LoVo (cell line): ENCODE measurements at regions not wholly inside any gene's neighbourhood (a gene's known extent, or its start where the extent isn't known, plus 50 kb on each side); places are given as distances from the start of the nearest gene placed in this dataset.

Experiments used
- DNase-seq: peaks from one replicate; pipeline ENCODE4 v3.0.0-alpha.2; 2016; ENCODE audit warnings: low spot score

DNA sequence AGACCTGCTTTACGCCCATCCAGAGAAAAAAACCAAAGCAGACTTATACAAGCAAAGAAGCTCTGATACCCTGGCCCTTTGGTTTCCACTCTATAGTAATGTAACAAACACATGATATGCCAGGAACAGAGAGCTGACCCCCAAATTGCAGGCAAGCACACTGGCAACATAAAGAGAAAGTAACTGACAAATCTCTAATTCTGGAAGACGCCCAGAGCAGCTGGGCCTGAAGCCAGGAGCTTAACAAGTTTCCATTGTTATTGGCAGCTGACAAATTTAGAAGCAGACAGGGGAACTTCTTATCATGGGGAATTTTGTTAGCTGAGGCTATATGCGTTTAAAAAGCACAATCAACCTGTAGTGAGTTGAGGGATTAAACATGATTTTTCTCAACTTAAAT is 158.0 kb downstream of the DLEU7 start:
- no peak for DNase-seq

DNA sequence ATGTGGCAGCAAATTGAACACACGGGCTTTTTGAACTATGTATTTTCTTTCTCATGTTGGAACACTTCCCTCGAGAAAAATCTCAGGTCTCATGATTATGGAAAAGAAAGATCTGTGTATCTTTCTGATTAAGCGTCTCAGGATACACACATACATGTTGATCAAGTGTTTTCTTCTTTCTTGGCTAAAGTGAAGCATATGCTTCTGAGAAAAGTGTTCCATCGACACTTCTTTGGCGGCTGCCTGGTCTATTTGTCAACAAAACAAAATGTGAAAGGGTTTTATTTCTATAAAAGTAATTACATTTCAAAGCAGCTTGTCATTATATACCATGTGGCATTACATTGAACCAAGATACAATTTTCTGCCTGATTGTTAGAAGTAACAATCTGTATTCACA is 157.5 kb downstream of the DLEU7 start:
- no peak for DNase-seq

DNA sequence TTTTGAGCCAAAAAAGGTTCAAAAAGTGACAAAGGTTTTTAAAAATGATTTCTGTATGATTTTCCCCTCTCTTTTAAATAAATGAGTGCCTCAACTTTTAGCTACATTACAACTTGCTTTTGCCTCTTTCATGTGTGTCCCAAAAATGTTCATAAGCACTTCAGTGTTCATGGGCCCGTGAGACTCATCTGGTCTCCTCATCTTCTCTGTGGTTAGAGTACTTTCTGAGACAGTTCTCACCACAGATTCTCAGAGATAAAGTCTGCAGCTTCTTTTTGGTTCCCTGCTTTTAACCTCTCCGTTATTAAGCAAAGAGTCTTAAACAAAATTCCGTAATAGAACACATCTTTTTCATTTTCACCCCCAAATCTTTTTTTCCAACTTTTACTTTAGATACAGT is 156.9 kb downstream of the DLEU7 start:
- no peak for DNase-seq

DNA sequence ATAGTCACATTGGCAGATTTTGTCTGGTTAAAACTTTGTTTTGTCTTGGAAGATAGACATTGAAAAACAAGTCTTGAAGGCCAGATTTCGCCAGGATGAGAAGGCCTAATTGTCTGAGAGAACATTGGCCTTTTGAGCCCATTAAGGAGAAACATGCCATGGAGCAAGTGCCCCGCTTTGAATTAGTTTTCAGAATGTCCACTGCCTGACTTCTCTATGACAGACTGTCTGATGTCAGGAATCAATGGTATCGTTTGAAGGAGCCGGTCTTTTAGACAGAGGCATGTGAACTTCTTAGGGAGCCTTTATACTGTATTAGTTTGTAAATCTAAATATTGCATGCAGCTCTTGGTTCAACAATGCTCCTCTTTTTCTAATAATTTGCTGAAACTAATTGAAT is 155.9 kb downstream of the DLEU7 start:
- DNase-seq = no peak

DNA sequence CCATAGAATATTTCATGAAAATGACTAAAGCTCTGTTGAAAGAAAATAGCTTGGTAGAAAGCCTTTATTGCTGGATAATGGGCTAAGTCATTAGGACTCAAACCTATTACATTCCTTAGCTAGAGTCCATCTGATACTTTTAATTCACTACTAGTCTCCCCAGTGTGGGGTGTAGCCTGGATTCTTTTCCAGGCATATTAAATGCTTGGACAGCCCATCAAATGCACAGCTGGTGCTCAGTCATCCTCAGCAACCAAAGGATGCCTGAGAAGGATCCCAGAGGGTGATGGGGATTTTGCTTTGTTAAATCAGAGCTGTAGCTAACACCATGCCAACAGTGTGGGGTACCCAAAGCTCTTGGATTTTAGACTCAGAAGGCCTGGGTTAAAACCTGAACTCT is 153.5 kb downstream of the DLEU7 start:
- DNase-seq = no peak

DNA sequence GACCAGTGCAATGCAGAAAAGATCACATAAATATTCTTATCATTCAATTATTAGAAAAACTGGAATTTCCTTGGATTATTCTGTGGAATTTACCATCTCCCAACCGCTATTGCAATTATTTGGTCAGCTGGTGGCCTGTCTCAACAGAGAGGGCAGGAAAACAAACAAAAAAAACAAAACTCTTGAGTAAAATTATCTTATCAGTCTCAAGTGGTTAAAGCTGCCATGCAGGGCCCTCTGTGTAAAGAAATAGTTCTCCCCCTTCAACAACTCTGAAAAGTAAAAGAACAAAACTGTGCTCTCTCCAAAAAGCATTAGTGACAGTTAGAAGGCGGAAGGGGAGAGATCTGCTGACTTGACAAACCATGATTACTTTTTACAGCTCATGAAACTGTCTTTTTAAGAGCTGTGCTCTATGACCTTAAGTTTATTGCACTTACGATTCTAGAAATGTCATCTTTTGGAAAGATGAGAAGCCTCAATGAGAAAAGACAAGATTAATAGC is 152.3 kb downstream of the DLEU7 start:
- no peak for DNase-seq

DNA sequence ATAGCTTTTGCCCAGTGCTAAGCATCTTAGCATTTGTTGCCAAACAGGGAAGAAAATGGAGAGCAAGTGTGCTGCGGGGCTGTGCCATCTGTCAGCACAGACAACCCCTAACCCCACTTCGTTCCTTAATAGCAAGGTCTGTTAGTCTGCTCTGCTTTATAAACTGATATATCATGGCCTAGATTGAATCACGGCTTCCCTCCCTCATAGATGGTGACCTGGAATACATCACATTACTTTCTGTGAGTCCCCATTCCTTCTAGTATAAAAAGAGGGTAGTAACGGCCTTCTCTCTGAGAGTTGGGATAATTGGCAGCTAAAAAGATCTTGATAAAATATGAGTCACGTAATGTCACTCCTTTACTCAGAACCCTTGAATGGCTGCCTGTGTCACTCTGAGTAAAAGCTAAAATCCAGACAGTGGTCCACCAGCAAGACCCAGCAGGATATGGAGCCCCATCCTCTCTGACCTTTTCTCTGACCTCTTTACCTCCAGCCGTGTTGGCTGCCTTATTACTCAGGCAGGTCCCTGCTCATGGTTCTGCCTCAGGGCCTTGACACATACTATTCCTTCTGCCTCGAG is 151.7 kb downstream of the DLEU7 start:
- DNase-seq = no peak

DNA sequence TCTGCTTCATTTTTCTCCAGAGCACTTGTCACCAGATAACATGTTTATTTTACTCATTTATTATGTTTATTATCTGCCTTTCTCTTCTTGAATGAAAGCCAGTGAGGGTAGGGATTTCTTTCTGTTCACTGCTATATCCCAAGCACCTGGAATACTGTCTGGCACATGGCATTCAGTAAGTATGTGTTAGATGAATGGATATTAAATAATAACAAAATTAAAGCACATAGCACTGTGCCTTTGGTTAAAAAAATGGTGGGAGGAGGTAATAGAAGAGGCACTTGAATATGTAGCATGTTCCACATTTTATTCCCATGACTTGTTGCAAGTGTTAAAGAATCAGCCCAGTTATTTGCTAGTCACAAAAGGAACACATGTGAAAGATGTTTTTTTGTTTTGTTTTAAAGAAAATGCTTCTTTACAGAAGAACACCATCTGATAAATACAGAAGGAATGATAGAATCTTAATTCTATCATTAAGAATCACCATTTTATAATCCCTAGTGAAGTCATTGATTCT is 151.0 kb downstream of the DLEU7 start:
- no peak for DNase-seq

DNA sequence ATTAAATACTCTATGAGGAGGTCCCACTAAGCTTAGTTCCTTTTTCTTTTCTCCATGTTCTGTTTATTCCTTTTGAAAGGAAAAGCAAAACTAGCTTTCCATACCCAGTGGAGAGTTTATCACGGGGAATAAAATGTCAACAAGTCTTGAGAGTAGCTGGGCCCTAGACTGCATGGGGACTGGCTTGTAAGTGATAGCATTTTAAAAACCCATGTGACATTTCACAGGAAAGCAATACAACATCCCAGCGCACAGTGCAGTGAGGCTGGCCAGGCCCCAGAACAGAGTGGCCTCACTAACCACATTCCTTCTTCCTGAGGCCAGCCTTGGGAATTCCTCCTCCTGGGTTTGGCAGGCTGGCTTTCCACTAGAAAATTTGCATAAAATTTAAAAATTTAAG is 149.8 kb downstream of the DLEU7 start:
- DNase-seq = no peak

DNA sequence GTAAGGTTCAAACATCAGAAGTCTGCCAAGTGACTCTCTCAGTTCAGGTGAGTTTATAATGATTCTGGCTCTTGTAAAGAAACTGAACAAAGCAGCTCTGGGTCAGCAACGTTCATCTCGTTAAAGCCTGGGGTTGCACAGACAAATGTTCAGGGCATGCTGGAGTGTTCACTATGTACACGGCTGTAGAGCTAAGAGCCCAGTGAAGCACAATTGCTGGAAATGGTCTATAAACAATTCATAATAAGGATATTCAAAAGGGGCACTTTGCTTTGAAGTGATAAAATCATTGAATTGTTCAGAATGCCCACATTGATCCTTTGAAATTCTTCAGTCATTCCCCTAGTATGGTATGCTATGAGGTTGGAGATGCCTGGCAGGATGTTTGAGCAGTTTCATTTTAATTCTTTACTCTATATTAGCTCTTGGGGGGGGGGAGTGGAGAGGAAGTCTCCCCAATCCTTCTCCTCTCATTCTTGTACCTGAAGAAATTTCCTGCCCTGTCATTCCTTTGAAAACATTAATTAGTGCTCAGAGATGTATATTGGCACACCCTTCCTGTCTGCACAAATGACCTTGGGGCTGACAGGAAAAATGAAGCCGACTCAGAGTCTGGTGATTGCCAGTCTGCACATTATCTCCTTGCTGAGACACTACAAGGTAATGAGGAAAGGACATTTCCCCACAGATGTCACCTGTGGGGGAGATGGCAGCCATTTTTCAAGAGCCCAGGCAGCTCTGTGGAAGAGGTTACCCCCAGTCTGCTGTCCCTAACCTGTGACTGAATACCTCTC is 145.5 kb downstream of the DLEU7 start:
- no peak for DNase-seq

DNA sequence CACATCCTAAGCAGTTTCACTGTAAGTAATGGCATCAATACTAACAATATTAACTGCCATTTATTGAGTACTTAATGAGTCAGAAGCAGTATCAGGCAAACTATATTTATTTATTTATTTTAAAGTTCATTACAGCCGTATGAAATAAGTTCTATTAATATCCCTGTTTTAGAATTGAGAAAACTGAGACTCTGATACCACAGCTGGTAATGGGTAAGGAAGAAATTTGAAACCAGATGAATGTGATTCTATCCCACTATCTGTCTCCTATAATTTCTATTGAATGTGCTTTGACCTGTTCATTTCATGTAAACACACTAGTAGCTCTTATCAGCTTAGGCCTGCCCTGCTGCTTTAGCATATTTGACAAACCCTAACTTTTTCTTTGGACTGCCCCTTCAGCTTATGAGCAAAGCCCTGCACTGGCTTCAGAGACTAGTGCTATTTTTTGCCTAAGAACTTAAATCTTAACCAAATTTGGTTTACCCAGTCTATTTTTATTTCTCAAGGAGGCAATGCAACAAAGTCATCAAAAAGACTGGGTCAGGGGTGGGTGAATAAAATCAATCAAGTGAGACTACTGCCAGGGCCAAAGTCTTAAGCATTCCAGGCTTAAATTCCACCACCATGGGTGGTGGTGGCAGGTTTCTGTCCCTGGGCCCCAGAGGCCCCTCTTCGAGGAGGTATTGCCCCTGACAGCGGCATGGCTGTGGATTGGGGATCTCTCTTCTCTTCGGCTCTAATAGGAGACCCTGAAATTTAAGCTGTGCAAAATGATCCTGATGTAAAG is 143.4 kb downstream of the DLEU7 start:
- no peak for DNase-seq

DNA sequence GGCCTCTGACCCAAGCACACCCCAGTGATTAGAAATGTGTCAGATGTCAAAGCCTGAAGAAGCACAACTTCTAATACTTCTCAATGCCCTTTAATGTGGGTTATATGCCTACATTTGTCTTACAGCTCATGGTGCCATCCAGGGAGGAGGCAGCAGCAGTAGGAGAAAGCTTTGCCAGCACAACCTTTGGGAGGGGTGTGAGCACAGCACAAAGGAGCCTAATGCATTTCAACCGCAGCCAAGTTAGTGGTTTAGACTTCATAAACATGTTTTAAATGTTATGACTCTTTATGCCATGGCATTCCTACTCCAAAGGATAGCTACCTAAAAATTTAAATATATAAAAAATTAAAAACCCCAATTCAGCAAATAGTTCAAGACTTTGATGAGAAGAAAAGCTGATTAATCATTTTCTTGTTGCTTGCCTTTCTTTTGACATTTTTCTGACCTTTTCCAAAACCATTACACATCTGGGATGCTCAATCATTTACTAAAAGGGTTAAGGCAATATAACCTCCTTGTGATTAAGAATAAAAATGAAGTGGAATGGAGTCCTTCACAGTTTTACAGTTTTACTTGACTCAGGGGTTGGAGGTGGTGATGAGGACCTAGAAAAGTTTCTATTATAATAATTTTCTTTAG is 142.7 kb downstream of the DLEU7 start:
- DNase-seq = no peak

DNA sequence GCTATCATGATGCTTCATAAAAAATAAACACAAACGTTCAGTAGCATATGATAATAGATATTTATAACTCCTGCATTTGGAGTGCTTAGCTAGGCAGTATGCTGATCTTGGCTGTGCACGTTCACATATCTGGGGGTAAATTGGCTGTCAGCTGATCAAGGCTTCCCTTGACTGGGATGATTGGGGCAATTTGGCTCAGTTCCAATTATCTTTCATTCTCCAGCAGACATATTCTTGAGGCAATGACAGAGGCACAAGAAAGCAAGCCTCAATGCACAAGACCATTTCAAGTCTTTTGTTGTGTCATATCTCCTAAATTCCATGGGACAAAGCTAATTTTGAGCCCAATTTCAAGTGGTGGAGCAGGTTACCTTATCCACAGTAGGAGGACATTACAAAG is 142.0 kb downstream of the DLEU7 start:
- DNase-seq = no peak

DNA sequence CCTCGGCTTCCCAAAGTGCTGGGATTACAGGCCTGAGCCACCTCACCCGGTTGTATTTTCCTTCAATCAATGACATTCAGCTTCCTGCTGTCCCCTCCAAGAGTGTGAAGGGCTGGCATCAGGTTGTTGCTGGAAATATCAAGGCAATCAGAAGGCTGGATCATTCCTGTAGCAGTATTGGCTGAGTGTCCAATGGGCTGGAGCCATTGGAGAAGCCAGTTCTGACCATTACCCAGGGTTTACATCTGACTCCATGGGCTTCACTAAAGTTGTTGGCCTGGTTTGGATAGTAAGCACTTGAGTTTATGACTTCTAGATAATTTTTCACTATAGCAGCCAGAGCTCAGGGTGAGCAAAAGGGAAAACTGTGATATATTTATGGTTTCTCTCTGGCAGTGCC is 137.0 kb downstream of the DLEU7 start:
- no peak for DNase-seq

DNA sequence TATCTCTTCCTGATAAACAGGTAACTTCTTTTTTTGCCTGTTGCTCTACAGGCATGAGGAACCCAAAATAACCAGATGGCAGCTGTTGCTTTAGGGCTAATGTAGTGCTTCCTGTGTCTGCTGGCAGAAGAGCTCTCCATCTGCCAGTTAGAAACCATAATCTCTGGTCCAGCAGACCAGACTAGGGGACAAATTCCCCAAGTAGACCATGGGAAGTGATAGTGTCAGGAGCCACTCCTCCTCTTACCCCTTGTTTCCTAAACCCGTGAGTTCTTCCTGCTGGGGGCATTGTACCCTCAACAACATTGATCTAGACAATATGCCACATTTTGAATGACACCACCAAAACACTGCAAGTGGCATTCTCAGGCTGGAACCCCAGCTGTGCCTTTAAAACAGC is 135.9 kb downstream of the DLEU7 start:
- DNase-seq = no peak

DNA sequence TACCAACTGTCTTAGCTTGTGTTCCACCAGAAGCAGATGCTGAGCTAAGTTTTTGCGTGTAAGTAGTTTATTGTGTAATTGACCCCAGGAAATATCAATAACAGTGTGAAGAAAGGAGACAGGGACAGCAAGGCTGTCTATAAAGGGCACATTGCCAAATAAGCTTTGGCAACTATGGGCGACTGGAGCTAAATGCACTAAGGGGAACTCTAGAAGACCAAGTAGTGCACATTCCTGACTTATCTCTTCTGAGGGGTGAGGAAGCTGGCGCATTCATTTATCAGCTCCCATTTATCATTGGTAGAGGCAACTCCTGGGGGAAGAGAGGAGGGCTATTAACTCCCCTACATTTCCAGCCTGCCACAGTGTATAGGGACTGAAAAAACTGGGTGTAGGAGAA is 135.0 kb downstream of the DLEU7 start:
- DNase-seq = no peak

DNA sequence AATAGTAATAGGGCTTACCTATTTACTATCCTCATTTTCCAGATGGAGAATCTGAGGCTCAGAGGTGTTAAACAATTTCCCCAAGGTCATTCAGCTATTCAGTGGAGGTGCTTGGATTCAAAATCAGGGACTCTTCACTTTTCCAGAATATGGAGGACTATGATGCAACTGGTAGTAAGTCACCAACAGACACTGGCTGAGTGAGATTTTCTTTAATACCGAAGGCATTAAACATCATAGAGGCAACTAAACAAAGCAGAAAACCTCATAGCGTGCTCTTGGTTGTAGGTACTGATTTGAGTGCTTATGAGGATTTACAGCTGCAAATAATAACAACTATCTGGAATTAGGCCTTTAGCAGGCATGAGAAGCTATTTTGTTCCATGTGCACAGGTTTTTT is 134.4 kb downstream of the DLEU7 start:
- DNase-seq = no peak

DNA sequence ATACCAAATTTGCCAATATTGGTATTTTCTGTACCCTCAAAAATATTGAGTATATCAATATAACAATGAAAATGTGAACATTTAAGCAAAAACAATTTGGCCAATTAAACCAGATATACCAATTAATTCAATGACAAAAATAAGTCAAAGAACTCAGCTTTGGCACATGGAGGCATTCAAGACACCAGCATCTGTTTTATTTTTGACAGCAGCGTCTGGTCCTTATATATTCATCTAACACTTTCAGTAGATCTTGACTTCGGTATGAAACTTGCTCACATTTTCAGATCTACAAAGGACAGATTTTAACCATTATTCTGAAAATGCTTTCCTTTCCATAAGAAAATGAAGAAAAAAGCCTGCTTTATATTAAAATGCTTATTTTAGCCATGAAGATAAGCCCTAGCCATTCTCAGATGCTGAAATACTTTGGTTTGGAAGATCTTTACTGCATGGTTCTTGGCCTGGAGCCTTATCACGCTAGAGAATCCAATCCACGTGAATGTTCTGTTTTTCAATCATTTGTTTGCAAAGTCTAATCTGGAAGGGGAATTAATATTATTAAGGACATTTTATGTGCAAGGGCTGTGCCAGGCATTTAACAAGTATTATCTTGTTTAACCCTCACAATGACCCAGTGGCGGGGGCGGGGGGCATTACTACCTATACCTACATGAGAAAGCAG is 132.2 kb downstream of the DLEU7 start:
- DNase-seq = no peak

DNA sequence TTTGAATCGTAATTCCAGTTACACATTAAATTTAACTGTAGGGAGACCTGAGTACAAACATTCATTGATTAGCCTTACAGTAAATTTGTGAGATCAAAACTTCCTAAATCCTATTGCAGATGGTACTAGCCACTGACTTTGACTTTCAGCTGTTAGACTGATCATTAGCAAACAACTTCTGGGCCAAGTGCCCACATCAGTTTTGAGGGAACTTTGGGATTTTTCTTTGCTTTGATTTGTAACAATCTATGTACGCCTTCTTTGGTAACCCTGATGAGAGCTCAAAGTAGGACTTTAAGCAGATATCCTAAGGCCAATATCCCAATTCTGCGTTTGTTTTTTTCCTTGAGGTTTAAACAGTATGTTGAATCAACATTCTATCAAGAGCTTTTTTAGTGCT is 131.5 kb downstream of the DLEU7 start:
- no peak for DNase-seq

DNA sequence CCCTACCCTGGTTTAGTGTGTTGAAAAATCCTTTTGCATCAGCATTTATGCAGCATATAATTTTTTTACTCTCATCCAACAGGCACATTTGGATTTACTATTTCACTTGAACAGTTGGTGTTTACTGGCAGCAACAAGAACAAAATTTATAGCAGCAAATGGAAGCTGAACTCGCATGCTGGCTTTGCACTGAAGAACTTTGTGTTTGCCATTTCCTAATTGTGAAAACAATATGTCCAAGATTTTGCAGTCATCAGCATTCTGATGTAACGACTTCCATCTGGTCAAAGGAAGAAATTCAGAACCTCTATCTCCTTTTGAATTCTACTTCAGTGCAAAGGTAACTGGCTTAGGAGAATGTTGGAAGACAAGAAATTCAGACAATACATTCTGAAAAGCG is 131.0 kb downstream of the DLEU7 start:
- DNase-seq = no peak

DNA sequence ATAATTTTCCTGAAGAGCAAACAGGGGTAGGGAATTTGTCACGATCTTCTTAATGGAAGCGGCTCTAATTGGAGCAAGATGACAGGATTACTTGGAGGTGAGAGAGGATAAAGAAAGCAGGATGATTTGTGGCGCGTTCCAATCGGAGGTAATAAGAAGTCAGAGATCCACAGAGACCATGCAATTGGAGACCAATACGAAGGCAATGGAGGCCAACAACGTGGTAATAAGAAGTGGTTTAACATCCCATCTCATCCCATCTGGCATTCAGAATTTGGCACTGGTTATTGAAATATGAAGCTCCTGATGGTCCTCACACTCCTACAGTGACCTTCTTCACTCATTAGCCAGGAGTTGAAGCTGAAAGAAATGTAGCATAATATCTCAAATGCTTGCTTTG is 130.6 kb downstream of the DLEU7 start:
- no peak for DNase-seq
